HG03442 (cell line): ENCODE measurements at regions not wholly inside any gene's neighbourhood (a gene's known extent, or its start where the extent isn't known, plus 50 kb on each side); places are given as distances from the start of the nearest gene placed in this dataset.
"Not testable (repeated sequence)": the region's sequence is repeated elsewhere in the genome, so short reads cannot be mapped to it uniquely, and the experiment has no call there.

ENCODE experiments used
- ATAC-seq: cut with Tn5 transposase; IDR thresholded peaks from one replicate; pipeline ENCODE4 v1.9.1; 2021; ENCODE audit warnings: mild to moderate bottlenecking, moderate library complexity; ENCODE audit not compliant: unreplicated experiment

GRCh38 chr3:5731100-5731499, 543.6 kb downstream of the EDEM1 start:
- ATAC-seq = peak; percentile 59

GRCh38 chr3:5732081-5732480, 544.6 kb downstream of the EDEM1 start:
- ATAC-seq = no peak

GRCh38 chr3:5733995-5734394, 546.5 kb downstream of the EDEM1 start:
- no peak for ATAC-seq

GRCh38 chr3:5735896-5736295, 548.4 kb downstream of the EDEM1 start:
- ATAC-seq = no peak

GRCh38 chr3:5739299-5739935, 551.9 kb downstream of the EDEM1 start:
- ATAC-seq = no peak

GRCh38 chr3:5739949-5740348, 552.4 kb downstream of the EDEM1 start:
- ATAC-seq = no peak

- ATAC-seq = no peak
These were observed 553.5 kb downstream of the EDEM1 start for GRCh38 chr3:5741017-5741416.

GRCh38 chr3:5750091-5750490, 562.6 kb downstream of the EDEM1 start:
- ATAC-seq = no peak

- ATAC-seq = no peak
These were observed 563.5 kb downstream of the EDEM1 start for GRCh38 chr3:5750874-5751640.

- peak; percentile 70 for ATAC-seq
These were observed 567.1 kb downstream of the EDEM1 start for GRCh38 chr3:5754602-5755001.

GRCh38 chr3:5756443-5756842, 568.9 kb downstream of the EDEM1 start:
- no peak for ATAC-seq

GRCh38 chr3:5757213-5757804, 569.8 kb downstream of the EDEM1 start:
- no peak for ATAC-seq

- no peak for ATAC-seq
These were observed 571.2 kb downstream of the EDEM1 start for GRCh38 chr3:5758699-5759098.

GRCh38 chr3:5762506-5762905, 575.0 kb downstream of the EDEM1 start:
- ATAC-seq = no peak

- ATAC-seq = no peak
These were observed 579.3 kb downstream of the EDEM1 start for GRCh38 chr3:5766848-5767247.

- ATAC-seq = no peak
These were observed 579.8 kb downstream of the EDEM1 start for GRCh38 chr3:5767304-5767703.

GRCh38 chr3:5768281-5768945, 580.9 kb downstream of the EDEM1 start:
- no peak for ATAC-seq

GRCh38 chr3:5769825-5770224, 582.3 kb downstream of the EDEM1 start:
- ATAC-seq = no peak

GRCh38 chr3:5774337-5774736, 586.8 kb downstream of the EDEM1 start:
- ATAC-seq = no peak

GRCh38 chr3:5775100-5775499, 587.6 kb downstream of the EDEM1 start:
- ATAC-seq = not testable (repeated sequence)

GRCh38 chr3:5784690-5785089, 597.2 kb downstream of the EDEM1 start:
- no peak for ATAC-seq
